ENCODE measurements at regions not wholly inside any gene's neighbourhood (a gene's known extent, or its start where the extent isn't known, plus 50 kb on each side); places are given as distances from the start of the nearest gene placed in this dataset.

DNA sequence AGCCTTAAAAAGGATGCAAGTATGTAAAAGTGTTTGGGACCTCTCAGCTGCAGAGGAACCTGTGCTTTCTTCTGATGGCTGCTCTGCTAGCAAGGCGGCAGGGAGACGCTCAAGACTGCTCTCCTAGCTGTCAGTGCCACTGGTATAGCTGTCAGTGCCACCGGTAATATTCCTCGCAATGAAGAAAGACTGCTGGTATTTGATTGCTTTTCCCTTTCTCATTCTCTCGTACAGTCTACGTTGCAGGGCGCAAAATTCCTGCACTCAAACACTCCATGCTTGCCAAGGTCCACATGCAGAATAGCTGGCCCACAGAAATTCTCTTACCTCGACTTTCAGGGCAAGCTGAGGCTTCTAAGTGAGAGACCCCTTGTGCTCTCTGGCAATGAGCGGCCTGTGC, 432.6 kb upstream of the KLF6 start:
- no peak for DNase-seq

DNA sequence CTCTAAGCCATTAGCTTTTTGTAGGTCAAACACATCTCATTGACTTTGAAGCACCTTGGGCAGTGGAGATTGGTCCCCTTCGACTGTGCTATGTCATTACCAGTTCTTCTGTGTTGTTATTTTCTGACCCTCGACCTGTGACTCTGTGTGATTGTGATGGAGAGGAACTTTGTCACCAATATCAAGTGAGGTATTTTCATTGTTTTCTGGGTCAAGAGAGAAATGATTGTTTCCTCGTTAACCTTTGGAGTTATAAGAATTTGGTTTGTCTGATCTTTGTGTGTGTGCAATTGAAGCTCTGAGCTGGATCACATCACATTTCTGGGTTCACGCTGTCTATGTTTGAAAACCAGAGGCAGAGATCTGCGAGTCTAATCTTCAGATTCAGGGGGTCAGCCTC, 432.2 kb upstream of the KLF6 start:
- DNase-seq = no peak

DNA sequence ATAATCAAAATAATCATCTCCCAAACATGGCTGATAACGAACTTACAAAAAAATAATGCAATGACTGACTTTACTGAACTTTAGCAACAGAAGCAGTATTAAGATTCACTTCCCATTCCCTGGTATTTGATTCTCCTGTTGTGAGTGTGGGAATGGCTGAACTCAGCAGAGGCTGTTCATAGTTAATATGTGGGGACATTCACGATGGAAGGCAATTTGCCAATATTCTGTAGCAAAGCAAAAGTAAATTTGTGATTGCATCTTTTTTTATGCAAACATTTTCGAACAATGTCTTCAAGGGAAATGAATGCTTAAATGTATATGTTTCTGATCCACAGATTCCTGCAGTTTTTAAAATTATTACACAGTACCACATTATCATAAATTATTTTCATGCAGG, 431.7 kb upstream of the KLF6 start:
- DNase-seq = no peak

DNA sequence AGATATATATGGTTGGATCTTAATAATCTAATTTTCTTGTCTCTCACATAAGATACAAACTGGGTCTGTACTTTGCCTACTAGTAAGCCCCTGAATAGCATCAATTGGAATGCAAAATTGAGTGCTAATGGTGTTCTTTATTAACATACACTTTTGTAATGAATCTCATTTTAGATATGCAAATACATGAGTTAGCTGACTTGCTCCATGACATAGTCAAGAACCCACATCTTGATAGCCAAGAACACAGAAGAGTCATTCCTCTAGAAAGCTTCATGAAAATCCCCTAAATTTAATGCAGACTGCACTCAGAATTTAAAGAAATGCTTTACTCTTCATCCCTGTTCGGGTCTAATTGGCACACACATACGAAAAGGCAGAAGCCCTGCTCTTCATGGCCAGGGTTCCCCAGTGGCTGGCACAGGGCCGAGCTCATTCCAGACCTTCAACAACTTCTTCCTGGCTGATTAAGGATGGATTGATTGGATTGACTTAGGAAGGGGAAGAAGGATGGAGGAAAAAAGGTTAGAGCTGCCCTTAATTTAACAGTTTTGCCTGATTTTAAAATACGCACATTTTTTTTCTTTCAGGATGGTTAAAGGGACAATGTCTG, 431.1 kb upstream of the KLF6 start:
- DNase-seq = no peak

DNA sequence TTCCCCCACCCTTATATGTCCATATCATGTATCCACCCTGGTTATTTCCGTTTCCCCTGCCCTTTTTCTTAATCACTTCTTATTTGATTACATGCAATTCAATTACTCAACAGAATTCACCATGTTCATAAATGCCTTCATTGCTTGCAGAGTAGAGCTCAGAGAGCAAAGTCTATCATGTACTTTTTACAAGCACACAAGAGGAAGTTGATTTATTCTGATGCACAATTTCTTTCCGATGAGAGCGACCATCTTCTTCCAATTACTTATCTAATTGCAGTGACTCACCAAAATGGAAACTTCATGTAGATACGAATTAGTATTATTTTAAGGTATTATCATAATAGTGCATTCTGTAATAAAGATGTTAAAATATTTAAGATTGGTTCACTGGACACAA, 430.5 kb upstream of the KLF6 start:
- no peak for DNase-seq

DNA sequence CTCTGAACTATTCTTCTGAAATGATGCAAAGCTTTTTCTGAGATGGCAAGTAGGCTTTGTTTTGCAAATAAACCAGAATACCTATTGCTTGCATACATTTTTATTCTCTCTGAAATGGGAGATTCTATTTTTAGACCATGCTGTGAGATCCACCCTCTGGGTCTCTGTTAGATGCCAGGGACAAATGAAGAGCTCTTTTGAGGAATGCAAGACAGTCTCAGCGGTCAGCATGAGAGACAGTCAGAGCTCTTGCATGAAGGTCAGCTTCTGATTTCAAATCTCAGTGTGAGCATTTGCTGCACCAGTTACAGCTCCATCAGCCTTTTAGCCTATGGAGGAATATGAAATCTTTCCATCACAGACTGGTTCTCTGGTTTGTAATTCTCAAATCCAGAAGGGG, 429.9 kb upstream of the KLF6 start:
- DNase-seq = no peak

DNA sequence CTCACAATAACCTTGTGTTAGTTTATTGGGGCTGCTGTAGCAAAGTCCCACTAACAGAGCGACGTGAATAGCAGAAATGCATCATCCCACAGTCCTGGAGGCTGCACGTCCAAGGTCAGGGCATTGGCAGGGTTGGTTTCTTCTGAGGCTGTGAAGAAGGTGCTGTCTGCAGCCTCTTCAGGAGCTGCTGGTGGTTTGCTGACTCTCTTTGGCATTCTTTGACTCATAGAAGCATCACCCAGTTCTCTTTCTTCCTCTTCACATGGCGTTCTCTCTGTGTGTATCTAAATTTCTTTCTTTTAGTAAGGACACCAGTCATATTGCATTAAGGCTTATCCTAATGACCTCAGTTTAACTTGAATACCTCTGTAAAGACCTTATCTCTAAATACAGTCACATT, 428.4 kb upstream of the KLF6 start:
- DNase-seq = no peak

DNA sequence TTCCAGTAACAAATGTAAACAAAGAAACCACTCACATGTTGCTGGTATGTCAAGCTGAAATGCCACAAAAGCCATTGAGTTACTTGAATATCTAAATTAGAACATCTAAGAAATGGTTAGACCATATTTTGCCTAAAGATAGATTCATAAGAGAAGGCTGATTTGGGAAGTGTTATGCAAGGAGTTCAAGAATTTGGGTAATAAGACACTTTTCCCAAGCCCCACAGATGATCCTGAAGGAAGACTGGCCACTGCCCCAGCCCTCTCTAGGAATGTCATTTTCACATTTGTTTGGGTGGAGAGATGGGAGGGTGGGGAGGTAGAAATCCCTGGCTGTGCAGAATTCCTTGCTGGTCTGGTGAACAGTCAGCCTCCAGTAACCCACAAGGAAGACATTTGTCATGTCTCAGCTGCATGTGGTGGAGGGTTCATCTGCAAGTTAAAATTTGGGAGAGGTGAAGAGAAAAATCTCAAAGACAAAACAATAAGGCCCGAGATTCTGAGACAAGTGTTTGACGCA, 427.2 kb upstream of the KLF6 start:
- no peak for DNase-seq

DNA sequence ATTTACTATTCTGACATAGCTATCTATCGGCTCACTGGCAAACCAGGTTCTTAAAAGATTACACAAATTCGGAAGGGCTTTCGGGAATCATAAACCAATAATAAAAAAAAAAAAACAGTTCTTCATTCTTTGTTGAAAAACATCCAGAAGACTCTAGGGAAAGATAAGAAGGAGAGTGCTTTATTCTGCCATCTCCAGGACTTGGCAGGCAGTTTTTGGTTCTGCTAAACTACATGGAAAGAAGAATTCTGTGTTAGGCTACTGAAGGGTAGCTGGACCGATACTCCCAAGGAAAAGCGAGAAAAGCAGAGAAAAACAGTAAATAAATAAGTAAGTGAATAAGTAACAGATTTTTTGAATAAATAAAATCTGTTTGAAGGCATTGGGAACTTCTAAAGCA, 423.5 kb upstream of the KLF6 start:
- DNase-seq = no peak

DNA sequence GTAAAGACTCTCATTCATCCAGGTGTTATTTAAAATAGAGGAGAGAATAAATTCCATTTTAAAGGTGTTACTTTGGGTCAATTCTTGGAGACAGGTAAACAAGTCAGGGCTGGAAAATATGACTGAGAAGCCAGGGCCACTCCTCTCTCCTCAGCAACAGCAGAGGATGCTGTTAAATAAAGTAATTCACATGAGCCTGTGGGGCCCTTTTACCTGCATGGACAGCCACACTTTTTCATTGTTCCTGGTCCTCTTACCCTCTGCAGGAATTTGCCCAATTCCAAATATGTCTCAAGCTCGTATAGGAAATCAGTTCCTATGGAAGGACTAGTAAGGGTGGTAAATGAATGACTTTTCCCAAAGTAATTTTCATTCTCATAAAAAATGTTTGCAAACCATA, 420.1 kb upstream of the KLF6 start:
- no peak for DNase-seq

DNA sequence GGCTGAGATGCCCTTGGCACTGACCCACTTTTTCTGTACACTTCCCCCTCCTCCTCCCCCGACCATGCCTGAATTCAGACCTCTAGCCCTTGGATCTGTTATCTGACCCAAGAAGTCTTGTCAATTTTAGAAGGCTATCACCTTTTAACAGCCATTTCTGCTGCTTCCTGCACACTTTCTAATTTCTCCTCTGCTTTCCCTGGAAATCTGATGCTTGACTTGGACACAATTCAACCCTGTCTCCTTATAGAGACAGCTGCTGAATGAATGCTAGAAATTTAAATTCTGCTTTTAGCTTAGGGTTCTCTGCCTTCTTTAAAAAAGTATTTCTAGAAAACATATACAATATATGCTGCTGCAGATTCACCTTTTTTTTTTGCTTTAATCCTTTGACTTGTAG, 417.9 kb upstream of the KLF6 start:
- DNase-seq = no peak

DNA sequence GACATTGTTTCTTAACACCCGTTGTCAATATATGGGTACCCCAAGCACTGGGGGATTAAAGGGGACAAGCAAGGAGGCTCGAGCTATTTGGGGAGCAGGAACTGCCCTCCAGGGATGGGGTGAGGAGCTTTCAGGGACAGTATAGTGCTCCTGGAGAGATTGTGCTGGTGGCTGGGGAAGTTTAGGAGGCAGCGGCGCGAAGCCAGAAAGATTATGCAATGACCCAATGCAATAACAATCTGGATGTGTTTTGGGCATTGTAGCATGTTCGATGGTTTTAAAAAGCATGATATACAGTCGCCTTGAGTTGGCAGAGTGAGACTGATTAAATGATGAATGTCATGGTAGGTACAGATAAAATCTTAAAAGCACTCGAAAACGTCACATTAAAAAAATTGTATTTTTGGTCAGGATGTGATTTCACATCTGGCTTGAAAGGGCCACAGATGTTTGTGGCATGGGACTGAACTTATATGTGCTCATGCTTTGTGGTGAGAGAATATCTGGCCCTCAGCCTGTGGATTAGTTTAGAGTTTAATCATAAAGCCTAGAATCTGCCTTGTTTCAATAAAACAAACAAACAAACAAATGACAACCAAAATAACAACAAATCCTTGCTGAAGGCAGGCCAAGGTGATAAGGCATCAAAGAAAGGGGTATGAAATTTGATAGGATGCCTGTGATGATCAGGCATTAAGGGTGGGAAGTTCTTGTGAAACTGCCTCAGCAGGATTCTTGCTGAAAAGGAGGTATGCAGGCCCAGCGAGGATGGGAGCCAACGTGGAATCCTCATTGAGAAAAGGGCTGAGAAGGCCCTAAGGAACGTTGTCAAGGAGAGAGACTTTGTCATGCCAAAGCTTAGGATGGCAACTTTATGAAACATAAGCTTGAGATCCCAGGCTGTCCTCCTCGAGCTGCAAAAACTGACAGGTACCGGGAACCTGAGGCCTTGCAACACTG, 417.1 kb upstream of the KLF6 start:
- peak in 2 of 3 donors; percentile 28 to 31 for DNase-seq

DNA sequence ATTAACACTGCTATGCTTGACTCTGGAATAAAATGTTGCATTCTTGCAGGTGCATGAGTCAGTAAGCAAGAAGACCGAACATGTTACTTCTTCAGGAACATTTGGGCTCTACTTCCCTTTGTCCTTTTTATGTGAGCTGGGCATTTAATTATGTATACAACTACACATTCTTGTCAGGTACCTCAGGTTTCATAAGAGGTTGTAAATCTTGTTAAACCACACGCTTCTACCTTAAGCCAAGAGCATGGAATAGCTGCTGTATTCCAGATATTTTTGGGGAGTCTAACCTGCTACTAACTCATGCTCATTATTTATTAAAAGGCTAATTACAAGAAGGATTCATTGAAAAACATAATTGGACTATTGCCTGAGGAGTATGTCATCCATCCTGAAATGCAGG, 414.2 kb upstream of the KLF6 start:
- no peak for DNase-seq

DNA sequence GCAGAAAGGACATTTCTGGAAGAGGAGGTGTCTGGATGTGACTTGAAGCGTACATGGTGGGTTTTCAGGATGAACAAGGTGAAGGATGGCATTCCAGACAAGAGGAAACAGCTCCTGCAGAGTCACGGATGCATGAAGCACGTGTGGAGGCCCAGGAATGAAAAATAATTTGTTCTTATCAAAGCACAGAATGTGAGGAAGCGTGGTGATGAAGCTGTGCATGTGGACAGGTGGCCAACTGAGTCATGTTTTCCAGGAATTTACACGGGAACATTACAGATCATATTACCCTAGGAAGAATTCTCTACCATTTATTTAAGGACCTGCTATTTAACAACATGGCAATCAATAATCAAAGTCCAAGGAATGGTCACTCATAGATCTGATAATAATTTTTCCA, 413.2 kb upstream of the KLF6 start:
- DNase-seq = no peak

DNA sequence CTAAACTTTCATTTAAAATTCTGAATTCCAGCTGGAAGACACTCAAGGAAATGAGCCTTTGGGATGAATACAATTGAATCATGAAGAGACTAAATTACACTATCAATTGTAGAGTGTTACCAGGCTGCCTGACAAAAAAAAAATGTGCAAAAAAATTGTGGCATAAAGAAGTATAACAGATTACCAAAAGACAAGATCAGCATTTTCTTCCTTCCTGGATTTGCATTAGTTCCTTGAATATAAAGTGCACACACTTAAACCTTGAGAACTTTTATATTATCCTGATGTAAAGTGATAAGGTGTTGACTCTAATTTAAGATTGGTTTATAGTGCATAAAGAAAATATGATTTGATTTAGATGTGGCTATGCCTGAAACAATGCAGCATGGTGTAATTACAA, 412.7 kb upstream of the KLF6 start:
- no peak for DNase-seq

DNA sequence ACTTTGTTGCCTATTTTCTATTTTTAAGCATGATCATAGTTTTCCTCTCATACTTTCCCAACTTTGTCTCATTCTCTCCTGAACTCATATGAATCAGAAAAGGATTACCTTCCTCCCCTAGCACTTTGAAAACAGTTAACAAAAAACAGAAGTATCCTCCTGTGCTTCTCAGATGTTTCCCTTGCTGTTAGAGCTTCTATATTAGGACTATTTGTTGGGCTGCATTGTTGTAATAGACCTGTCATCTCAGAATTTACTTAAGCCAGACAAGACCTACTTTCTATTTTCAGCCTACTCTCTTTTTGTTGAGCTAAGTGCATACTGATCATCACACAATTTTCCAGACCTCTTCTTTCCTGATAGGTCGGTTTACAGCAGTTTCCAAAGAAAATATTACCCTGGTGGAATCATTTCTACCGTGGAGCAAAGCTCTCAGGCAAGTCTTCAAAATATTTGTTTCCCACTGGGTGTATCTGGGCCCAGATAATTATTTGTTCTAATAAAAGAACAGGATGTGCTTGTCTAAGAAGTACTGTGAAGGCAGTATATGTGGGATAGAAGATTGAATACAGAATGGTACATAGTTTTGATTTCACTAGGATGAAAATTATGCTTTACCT, 411.9 kb upstream of the KLF6 start:
- no peak for DNase-seq

DNA sequence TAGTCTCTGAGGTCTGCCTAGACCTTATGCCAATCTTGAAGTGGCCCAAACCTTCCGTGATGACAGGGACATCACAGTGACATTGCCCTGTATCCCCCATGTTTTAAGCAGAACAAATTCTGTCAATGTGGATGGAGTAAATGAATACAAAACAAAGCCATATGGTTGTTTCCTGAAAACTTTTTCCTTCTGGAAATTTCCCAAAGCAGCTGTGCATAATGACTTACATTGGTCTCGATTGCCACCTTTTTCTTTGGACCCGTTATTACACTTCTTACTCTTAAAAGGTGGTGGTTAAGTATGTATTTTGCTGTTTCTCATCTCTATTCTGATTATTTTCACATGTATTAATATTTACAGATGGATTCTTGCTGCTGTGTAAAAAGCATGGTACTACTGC, 411.2 kb upstream of the KLF6 start:
- no peak for DNase-seq

DNA sequence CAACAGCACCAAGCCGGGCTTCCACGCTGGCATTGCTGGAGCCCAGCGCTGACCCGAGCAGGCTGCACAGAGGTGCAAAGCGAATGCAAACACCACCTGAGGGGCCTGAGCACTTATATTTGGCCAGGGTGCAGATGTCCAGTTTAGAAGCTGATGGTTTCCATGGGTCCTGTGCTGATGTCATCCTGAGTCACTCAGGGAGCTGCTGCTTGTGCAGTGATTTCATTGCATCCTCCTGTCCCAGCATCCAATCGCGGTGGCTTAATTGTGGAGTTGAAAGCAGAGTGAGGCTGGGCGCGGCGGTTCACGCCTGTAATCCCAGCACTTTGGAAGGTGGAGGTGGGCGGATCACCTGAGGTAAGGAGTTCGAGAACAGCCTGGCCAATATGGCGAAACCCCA, 410.2 kb upstream of the KLF6 start:
- DNase-seq = peak; percentile 47 to 56 (median 48)

DNA sequence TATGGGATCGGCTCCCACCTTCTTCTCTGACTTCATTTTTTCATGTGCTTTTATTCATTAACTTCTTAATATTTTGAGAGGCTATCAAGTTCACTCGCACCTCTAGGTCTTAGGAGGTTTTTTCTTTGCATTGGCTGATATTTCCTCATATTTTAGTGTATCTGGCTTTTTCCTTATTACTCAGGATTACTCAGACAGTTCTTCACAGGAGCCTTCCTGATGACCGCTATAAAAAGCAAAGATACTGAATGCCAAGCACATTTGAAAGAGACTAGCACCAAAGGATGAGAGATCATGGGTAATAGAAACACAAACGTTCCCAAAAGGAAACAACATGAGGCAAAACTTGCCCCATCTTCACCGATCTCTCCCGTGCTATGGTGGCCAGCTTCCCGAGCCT, 409.2 kb upstream of the KLF6 start:
- peak in 2 of 3 donors; percentile 21 to 25 for DNase-seq

DNA sequence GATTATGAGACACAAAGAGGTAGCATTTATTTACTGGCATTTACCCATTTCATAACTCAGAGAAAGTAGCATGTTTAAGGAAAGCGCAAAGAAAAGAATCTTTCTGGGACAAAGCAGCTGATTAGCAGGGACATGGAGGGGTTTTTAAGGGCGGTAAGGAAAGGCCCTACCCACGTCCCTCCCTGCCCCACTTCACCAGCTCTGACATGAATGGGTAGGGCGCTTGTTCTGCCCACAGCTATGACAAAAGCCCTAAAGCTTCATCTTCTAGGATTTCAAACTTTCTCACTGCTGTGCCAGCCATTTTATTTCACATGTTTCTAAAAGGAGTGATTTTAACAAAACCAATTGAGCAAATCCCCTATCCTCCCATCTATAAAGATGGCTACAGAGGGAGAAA, 406.9 kb upstream of the KLF6 start:
- no peak for DNase-seq

DNA sequence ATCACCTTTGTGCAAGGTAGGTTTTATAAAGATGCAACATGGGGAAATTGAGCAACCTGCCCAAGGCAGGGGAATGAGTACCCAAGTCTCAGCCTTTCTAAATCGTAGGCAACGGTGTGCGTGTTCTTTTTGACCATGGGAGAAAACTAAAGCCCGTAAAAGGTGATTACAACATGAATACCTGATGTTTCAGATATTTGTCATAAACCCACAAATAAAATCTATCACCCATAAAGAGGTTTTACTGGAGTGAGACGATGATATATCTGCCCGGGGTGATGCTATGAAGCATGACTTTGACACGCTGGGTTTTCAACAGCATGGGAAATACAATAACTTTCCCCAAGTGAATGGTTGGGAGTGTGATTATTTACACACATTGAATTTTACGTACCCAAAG, 406.3 kb upstream of the KLF6 start:
- DNase-seq = no peak

DNA sequence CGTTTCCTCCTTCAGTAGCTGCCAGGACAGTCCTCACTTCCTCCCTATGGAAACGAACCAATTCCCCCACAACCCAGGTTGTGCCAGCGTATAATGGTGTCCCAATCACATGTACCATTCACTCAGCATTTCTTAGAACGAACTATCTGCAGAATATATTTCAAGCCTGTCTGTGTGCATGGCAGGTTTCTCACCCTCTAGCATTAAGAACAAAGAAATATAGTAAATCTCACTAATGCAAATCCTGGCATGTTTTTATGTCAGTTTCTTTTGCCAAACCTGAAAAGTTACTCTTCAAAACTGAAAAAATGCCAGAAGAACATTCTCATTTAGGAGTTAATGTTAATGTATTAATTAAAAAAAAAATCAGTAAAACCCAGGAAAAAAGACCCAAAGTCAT, 405.9 kb upstream of the KLF6 start:
- no peak for DNase-seq

DNA sequence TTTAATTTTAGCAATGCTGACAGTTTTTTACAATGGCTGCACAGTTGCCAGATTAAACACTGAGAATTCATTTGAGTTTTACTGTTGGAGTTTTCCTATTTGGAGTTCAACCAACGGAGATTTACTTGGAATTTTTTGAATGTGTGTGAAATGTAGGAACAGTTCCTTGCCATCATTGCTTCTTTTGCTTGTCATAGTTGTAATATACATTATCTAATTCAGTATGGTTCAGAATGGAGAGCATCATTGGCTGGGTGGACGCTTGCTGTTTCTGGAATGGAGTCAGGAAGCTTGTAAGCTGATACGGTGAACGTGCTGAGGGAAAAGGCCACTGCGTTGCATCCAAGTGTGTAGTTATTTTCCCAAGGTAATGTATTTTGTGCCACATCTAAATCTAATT, 404.3 kb upstream of the KLF6 start:
- DNase-seq = no peak

DNA sequence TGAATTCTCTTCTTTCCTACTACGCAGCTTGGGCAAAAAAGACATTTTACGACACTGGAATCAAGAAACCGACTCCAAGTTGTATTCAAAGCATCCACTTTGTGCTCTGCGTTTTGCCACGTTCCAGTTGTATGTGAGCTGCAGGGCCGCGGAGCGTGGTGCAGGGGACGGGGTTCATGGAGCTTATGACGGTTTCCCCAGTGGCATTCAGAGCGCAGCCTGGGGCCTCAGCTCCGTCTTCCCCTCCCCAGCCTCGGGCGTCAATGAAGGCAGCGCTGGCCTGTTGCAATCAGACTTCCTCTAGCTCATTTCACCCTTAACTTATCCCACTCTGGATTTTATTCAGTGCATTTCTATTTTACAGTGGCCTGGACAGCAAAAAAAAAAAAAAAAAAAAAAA, 403.4 kb upstream of the KLF6 start:
- DNase-seq = no peak

All from suppressor macrophage treated with lipopolysaccharide for 1 hour (primary cell).